GM12875 (cell line): ENCODE measurements at regions not wholly inside any gene's neighbourhood (a gene's known extent, or its start where the extent isn't known, plus 50 kb on each side); places are given as distances from the start of the nearest gene placed in this dataset.

Experiments
- H3K4me3 ChIP-seq: one replicate; pipeline ENCODE4 v1.5.1; 2011; ENCODE audit warnings: low read depth, low read length, control low read depth
- TF ChIP-seq, protein P1 (sequence below): IDR thresholded peaks from 2 replicates; pipeline ENCODE4 v1.5.1; 2011; ENCODE audit warnings: low read depth, mild to moderate bottlenecking, control low read depth, inconsistent platforms, low read length, moderate library complexity, borderline replicate concordance; ENCODE audit not compliant: insufficient read depth

DNA sequence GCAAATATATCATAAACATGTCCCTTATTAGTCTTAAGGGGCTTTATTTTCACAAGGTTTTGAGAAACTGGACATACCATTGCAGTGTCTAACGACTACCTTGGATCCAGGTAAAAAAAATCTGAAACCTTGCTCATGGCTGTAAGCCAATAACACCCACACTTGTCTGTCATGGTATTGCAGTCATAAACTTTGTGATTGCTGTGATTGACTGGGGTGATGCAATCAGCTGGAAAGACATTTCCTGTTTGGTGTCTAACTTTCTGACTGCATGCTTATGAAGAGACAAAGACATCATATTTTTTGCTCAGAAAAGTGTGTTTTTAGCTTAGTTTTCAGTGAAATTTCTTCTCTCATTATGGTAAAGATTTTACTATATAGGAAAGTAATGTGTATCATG is 635.0 kb downstream of the TSN start:
- no peak overlapping the region for H3K4me3 ChIP-seq
- TF ChIP-seq, protein P1, sequence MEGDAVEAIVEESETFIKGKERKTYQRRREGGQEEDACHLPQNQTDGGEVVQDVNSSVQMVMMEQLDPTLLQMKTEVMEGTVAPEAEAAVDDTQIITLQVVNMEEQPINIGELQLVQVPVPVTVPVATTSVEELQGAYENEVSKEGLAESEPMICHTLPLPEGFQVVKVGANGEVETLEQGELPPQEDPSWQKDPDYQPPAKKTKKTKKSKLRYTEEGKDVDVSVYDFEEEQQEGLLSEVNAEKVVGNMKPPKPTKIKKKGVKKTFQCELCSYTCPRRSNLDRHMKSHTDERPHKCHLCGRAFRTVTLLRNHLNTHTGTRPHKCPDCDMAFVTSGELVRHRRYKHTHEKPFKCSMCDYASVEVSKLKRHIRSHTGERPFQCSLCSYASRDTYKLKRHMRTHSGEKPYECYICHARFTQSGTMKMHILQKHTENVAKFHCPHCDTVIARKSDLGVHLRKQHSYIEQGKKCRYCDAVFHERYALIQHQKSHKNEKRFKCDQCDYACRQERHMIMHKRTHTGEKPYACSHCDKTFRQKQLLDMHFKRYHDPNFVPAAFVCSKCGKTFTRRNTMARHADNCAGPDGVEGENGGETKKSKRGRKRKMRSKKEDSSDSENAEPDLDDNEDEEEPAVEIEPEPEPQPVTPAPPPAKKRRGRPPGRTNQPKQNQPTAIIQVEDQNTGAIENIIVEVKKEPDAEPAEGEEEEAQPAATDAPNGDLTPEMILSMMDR = no peak

DNA sequence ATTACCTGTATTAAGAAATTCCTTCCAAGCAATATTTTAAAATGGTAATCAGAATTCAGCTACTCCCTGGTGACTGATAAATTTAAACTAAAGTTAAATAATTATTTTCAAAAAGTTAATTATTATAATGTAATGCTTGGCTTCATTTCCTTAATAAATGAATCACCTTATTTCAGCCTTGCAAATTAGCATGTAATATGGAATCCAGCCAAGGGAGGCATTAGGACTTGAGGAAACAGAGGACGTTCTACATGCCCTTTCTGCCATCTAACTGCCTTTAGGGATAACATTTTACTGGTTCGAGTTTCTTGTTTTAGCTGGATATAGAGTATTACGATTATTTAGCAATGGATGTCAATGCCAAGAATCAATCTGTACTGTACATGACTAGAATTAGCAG is 636.3 kb downstream of the TSN start:
- no peak overlapping the region for H3K4me3 ChIP-seq
- TF ChIP-seq, protein P1 = no peak

DNA sequence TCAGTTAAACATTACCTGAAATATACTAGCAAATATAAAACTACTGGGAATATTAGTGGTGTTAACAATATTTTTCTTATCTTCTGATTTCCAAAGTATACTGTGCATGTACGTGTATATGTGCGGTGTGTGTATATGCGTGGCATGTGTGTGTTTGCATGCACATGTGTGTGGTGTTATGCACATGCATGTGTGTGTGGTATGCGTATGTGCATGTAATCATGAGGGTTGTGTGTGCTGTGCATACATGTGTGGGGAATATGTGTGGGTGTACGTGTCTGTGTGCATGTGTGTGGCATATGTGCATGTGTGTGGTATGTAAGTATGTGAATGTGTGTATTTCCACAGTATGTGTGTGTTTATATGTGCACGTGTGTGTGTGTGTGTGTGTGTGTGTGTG is 640.2 kb downstream of the TSN start:
- TF ChIP-seq, protein P1 = no peak
- no peak overlapping the region for H3K4me3 ChIP-seq

DNA sequence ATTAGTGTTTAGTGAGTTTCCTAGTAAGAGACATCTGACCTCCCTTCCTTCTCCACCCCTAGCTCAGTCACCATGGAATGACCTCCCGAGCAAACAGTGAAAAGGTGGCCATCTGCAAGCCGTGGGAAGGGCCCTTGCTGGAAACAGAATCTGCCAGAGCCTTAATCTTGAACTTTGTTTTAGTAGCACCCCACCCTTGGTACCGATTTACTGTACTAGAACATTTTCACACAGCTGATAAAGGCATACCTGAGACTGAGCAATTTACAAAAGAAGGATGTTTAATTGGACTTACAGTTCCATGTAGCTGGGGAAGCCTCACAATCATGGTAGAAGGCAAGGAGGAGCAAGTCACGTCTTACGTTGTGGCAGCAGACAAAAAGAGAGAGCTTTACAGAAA is 655.8 kb downstream of the TSN start:
- H3K4me3 ChIP-seq = no peak overlapping the region
- TF ChIP-seq, protein P1 = no peak

DNA sequence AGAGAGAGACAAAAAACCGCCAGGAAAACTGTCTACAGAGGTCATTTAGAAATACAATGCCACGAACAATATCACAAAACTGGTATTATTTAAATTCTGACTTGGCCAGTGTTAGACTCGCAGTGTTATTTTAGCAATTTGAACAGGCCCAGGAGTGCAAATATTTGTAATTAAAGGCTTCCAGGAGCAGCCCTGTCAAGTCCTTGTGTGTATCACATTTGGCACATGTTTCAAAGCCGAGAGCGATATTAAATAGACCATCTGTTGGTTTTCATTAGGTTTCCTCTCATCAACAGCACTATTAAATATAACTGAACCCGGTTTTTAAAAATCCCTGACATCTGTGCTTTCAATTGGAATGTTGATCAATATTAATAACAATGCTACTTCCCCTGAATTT is 656.9 kb downstream of the TSN start:
- TF ChIP-seq, protein P1 = no peak
- no peak overlapping the region for H3K4me3 ChIP-seq

DNA sequence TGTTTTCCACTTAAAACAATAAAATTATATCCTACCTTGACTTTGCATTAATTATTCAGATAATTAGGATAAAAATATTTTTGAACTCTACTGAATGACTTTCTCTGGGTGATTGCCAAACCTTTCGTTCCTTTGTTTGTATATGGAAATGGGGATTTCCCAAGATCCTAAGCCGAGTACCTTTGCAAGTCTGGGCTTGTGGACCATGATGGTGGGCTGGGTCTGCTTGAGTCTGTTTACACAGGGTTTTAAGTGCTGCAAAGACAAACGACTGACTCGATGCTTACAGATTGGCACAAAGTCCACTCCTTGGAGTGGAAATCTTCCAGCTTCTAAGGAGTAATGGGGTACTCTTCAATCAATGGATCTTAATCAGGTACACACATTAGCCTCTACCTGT is 659.5 kb downstream of the TSN start:
- H3K4me3 ChIP-seq = no peak overlapping the region
- TF ChIP-seq, protein P1 = no peak

DNA sequence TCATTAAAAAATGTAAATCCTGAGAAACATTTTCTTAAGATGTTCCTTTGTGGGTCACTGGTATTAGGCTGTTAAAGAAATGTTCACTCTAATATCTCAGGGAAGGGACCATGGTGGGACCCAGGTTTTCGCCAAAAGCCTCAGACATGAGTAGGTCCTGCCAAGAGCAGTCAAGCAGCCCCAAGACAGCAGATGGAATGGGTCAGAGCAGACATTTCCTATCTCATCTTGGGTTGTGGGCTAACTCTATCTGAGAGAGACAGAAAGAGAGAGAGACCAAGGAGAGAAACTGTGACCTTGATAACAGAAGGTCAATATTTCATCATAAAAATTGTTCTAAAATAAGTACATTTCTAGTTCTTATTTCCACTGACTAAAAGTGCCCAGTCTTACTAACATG is 661.7 kb downstream of the TSN start:
- TF ChIP-seq, protein P1 = no peak
- H3K4me3 ChIP-seq = no peak overlapping the region
